NCI-H1092 (cell line): ENCODE measurements at regions not wholly inside any gene's neighbourhood (a gene's known extent, or its start where the extent isn't known, plus 50 kb on each side); places are given as distances from the start of the nearest gene placed in this dataset.

Experiments used
- DNase-seq: peaks from one replicate; lab custom pipeline; 2025; lab: John Stamatoyannopoulos, UW

GRCh38 chr2:177058747-177059146, 153.8 kb upstream of the HNRNPA3 start:
- DNase-seq = no peak

DNA sequence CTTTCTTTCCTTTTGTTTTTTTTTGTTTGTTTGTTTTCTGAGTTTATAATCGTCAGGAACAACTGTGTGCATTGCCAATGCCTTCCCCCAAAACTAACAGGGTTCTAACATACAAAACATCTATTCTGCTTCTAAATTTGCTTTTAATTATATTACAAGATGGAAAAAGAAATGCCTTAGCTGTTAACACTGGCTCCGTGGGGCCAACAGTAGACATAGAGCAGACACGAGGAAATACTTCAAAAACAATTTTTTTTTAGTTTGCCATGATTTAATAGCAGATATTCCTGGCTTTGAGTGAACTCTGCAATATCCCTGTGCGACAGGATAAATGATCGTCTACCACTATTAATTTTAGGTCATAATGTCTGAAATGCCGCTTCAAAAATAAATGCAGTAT, 153.3 kb upstream of the HNRNPA3 start:
- no peak for DNase-seq

DNA sequence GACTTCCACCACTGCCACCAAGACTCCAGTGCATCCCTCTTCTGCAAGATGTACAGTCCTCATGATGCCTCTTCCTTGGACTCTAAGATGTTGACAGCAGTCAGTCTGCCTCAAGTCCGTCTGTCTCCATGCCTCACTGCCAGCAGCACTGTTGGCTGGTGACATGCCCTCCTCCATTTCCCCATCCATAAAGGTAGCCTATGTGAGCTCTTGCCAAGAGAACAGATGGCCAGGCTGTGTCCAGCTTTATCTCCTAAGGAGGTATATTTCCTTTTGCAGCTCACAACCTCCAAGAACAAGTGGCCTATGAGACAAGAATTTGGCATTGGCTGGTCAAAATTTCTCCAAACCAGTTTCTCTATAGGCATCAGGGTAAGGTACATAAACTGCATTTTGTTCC, 149.3 kb upstream of the HNRNPA3 start:
- DNase-seq = no peak

- DNase-seq = no peak
Measured at GRCh38 chr2:177064422-177064821, 148.2 kb upstream of the HNRNPA3 start.

- no peak for DNase-seq
Measured at GRCh38 chr2:177068967-177069366, 143.6 kb upstream of the HNRNPA3 start.

GRCh38 chr2:177072090-177072489, 140.5 kb upstream of the HNRNPA3 start:
- DNase-seq = no peak

DNA sequence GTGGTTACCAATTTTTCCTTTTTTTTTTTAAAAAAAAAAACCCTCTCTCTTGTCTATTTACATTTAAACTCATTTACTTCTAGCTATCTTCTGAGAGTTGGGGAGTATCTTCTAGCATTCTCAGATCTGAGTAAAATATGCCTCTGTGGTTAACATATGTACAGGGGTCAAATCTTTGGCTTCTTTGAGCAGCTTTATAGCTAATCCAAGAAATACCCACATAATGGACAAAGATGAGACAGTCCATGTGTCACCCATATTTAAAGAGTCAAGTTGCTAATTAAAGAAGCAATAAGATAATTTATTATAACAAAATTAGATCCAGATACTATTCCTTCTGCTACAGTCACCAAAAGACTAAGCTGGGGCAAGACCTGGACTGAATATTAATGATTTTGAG, 139.0 kb upstream of the HNRNPA3 start:
- DNase-seq = no peak

DNA sequence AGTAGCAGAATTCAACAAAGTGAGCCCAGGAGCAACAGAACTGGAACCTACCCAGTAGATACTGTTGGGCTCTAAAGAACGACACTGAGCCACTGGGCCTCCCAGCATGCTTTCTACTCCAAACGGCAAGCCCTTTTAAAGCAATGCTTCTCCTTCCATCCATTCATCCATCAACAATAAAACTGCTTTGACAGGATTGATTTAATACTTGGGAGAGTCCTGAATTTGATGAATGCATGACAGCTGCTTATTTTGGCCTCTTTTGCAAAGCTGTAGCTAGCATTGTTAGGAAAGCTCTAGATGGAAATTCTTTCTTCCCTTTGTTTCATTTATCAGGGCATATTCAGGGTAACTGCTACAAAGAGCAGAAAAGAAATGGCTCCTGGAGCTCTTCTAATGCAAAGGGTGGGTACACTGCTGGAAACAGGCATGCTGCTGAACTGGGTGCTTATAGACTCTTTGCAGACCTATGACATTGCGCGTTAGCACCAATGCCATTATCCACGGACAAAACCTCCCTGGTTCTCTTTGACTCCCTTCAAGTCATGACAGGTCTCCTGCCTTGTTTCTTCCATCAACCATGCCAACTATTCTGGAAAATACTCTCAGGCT, 138.4 kb upstream of the HNRNPA3 start:
- DNase-seq = no peak

DNA sequence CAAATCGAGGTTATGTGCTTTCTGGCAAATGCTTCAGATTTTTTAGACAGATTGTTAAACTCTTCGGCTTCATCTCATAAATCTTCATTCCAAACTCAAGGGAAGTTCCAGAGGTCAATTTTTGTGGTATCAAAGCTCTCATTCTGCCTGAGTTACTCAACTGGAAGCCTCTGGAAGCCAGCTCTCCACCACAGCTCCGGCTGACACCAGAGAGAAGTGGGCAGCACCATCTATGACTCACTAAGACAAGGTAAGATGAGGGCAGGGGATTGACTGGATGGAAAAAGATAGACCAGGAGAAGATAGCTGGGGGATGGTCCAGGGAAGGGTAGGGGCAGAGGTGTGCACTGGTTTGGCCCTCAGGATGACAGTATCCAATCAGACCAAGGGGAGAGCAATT, 137.3 kb upstream of the HNRNPA3 start:
- DNase-seq = no peak

- no peak for DNase-seq
Measured at GRCh38 chr2:177076636-177077179, 135.9 kb upstream of the HNRNPA3 start.

DNA sequence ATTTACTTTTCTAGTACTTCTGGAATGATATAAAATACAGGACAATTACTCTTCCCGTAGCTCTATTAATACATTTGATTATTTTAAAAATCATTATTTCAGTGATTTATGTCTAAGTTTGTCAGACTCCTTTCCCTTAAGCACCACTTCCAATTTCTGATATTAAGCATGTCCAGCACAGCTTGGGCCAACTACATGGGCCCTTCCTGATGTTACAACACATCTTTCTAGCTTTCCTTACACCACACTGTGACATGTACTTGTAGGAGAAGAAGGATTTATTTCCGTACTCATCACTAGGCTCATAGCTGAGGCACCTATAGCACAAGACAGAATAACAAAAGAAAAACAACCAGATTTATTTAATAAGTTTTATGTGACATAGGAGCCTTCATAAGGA, 134.8 kb upstream of the HNRNPA3 start:
- no peak for DNase-seq

DNA sequence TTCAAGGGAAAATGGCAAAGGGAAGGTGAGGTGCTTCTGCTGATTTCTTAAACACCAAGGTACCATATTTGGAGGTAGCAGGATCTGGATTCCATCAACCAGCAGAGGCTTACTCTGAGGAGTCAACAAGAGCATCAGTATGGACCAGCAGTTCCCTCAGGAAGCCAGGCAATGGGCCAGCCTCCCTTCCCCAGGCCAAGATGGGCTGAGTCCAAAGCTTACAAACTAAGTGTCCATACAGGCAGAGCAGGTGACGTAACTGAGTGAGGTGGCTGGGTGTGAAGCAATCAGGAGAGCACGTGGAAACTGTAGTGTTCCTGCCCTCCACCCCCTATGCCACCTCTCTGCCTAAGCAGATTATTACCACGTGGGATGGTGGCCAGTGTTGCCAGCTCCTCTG, 134.2 kb upstream of the HNRNPA3 start:
- no peak for DNase-seq

- DNase-seq = no peak
Measured at GRCh38 chr2:177078855-177079254, 133.7 kb upstream of the HNRNPA3 start.

DNA sequence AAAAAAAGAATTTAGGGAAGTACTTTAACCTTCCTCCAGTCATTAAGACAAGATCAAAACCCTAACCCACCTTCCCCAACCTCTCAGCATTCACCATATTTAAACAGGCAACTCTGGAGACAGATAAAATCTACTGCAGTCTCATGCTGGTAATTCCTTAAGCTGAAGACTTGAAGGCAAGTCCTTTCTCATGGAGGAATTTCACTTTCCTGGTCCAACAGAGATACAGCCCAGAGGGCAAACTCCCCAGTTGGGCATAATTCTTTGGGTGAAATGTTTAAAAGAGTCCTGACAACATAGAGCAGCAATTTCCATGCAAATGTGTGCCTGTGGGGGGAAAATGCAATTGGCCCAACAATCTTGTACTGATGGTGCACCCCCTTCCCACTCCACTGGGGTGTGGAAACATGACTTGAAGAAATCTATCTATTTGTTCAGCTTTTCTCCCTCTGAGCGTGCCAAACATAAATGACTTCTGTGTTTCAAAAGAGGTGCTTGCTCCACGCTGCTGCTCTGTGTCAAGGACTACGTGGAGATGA, 131.8 kb upstream of the HNRNPA3 start:
- DNase-seq = no peak

- no peak for DNase-seq
Measured at GRCh38 chr2:177084607-177085006, 128.0 kb upstream of the HNRNPA3 start.

GRCh38 chr2:177088529-177088928, 124.1 kb upstream of the HNRNPA3 start:
- no peak for DNase-seq

DNA sequence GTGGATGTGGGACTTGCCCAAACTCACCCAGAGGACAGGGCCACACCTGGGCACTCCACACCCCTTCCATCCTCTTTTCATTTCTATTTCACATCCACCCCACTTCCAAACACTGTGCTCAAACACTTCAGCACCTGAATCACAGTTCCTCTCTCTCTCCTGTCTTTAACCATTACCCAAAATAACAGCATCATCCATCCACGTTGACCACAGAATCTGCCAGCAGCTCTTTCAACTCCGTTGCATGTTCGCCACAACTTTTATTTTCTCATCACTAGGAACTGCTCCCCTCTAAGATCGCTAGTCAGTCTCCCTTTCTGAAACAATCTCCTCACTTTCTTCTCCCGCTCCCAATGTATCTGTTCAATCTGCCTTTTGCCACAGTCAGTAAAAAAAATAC, 121.6 kb upstream of the HNRNPA3 start:
- DNase-seq = no peak

GRCh38 chr2:177093371-177093770, 119.2 kb upstream of the HNRNPA3 start:
- no peak for DNase-seq

DNA sequence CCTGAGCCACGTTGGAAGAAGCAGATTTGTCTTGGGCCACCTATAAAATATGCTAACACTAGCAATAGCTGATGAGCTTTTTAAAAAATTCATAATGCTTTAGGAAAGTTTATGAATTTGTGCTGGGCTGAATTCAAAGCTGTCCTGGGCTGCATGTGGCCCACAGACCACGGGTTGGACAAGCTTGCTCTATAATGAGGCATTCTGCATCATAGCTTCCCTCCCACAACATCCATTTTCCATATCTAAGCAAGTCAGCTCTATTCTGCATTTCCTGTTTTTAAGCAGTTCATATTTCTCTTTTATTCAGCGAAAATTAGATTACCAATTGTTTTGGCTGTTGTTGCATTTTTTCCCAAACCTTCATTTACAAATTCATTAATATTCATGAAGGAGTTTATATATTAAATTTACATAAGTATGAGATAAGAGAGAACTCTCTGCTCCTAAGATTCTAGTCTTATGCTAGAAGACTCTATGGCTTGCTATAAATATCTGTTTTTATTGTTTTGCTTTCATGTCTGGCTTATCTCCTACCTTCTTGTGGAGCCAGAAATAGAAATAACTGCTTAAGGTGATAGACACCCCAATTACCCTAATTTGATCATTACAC, 114.5 kb upstream of the HNRNPA3 start:
- no peak for DNase-seq

DNA sequence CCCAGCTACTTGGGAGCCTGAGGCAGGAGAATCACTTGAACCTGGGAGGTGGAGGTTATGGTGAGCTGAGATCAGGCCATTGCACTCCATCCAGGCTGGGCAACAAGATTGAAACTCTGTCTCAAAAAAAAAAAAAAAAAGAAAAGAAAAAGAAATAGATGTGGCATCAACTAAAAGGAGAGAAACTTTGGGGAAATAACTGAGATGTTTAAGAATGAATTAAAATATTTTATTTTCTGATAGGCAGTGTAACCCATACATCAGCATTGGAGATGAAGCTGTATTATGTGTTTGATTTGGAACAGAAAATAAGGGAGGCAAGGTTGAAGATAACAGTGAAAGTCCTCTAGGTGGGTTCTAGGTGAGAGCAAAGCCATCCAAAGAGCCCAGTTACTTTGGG, 110.7 kb upstream of the HNRNPA3 start:
- DNase-seq = no peak

GRCh38 chr2:177106212-177106611, 106.4 kb upstream of the HNRNPA3 start:
- no peak for DNase-seq

- no peak for DNase-seq
Measured at GRCh38 chr2:177108890-177109289, 103.7 kb upstream of the HNRNPA3 start.

DNA sequence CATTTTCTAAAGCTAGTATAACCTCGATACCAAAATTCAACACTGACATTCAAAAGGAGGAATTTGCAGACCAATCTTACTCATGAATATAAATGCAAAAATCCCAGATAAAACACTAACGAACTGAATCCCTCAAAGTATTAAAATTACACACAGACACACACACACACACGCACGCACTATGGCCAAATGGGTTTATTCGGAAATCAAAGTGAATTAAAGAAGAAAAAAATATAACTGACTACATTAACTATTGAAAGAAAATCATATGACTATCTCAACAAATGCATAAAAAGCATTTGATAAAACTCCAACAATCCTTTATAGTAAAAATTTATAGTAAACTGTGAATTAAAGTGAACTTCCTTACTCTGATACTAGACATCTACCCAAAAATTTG, 97.9 kb upstream of the HNRNPA3 start:
- DNase-seq = no peak

DNA sequence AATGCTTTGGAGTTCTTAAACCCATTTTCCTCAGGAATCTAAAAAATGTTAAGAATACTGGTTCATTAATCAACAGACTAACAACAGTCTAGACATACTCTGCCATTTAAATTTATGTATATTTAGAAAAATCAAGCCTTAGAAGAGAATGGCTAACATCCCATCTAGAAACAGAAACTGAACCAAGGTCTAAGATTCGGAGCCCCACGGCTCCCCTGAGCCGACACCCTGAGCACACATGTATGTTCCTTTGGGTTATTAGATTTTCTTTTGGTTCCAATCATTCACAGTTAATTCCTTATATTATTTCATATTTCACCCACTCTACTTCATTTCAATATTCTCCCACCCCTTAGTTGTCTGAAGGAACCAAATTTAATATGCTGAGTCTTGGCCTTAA, 94.8 kb upstream of the HNRNPA3 start:
- DNase-seq = no peak
